ENCODE measurements at regions not wholly inside any gene's neighbourhood (a gene's known extent, or its start where the extent isn't known, plus 50 kb on each side); places are given as distances from the start of the nearest gene placed in this dataset.

GRCh38 chr4:63492515-63492914 is 916.7 kb downstream of the TECRL start:
- no peak overlapping the region for H3K4me2 ChIP-seq (ENCODE audit: insufficient read depth, insufficient read length, low read length)
- H4K91ac ChIP-seq (ENCODE audit: insufficient read length, low read depth, low read length): no peak overlapping the region
- no peaks in the 10 kb centered on the region for H3K9me3 ChIP-seq (ENCODE audit: control insufficient read depth, low read depth, low read length)
- no peak overlapping the region for H3K56ac ChIP-seq (ENCODE audit: insufficient read length, low read depth, low read length)
- DNase-seq: no peak
- no peak overlapping the region for H3K27ac ChIP-seq (ENCODE audit: insufficient read length, low read depth, low read length)
- H4K8ac ChIP-seq (replicated peaks; ENCODE audit: insufficient read length, low read depth, low read length): no peak overlapping the region
- no peak overlapping the region for H2BK5ac ChIP-seq (ENCODE audit: insufficient read length, low read length)
- Mint-ChIP-seq H3K36me3 (ENCODE audit: insufficient read depth in 1 of 3, low read depth in 3 of 3) (no peaks in the 10 kb centered on the region), H3K27ac (no peak overlapping the region), H3K27me3 (ENCODE audit: low read depth) (no peaks in the 10 kb centered on the region), H3K4me3 (no peak overlapping the region), H3K4me1 (peaks cover 4 to 10% of the 10 kb centered on the region in 2 experiments), H3K9me3 (no peaks in the 10 kb centered on the region)
- no peak overlapping the region for H3K4ac ChIP-seq (ENCODE audit: low read depth, low read length)
- H3K27me3 ChIP-seq (ENCODE audit: insufficient read depth, low read length): no peaks in the 10 kb centered on the region
- H3K9ac ChIP-seq (ENCODE audit: extremely low read depth, insufficient read length, low read length): no peak overlapping the region
- H2AK5ac ChIP-seq (ENCODE audit: insufficient read length, low read length): no peak overlapping the region
- no peak for TF ChIP-seq CTCF (conservative IDR thresholded peaks at IDR 0.05)
- H2BK120ac ChIP-seq (ENCODE audit: low read depth, low read length, poor library complexity, severe bottlenecking): no peak overlapping the region
- no peak overlapping the region for H2AFZ ChIP-seq (ENCODE audit: low read length)
- no peaks in the 10 kb centered on the region for H3K79me1 ChIP-seq (ENCODE audit: insufficient read depth, low read depth, low read length, poor library complexity, severe bottlenecking)
- H3K79me2 ChIP-seq (ENCODE audit: insufficient read depth, low read length): no peaks in the 10 kb centered on the region
- no peak overlapping the region for H2BK20ac ChIP-seq (ENCODE audit: low read depth, low read length, poor library complexity, severe bottlenecking)
- no peak overlapping the region for H3K14ac ChIP-seq (ENCODE audit: insufficient read depth, low read length)
- H3K4me1 ChIP-seq (ENCODE audit: insufficient read depth, low read length): no peaks in the 10 kb centered on the region
- H2BK12ac ChIP-seq (ENCODE audit: insufficient read length, low read depth, low read length): no peak overlapping the region
- no peaks in the 10 kb centered on the region for H3K23me2 ChIP-seq (ENCODE audit: insufficient read length, low read depth, low read length, poor library complexity, severe bottlenecking)
- no peak overlapping the region for H3K18ac ChIP-seq (ENCODE audit: insufficient read length, low read depth, low read length)
- H3T11ph ChIP-seq (ENCODE audit: low read length): no peak overlapping the region
- no peak overlapping the region for H3K23ac ChIP-seq (ENCODE audit: insufficient read length, low read depth, low read length)
- H4K5ac ChIP-seq (ENCODE audit: insufficient read length, low read depth, low read length): no peak overlapping the region
- no peak overlapping the region for H2BK15ac ChIP-seq (ENCODE audit: low read depth, low read length)
- no peaks in the 10 kb centered on the region for H4K20me1 ChIP-seq (ENCODE audit: control insufficient read depth, insufficient read depth, insufficient read length)

Measured in H9 (cell line).